Endothelial cell of umbilical vein (primary cell): ENCODE measurements at regions not wholly inside any gene's neighbourhood (a gene's known extent, or its start where the extent isn't known, plus 50 kb on each side); places are given as distances from the start of the nearest gene placed in this dataset.
"Not testable (repeated sequence)": the region's sequence is repeated elsewhere in the genome, so short reads cannot be mapped to it uniquely, and the experiment has no call there.

Experiments
- BruUV-seq: library from RNA; stranded (reverse); fragments of 400-500 nt; replicated peaks from 2 replicates; lab custom pipeline; 2021; lab: Mats Ljungman, UMichigan
- CTCF ChIA-PET: fragments of 300-600, 350-600 bp; sonication (Branson Sonifier 250); formaldehyde crosslinking; loops from one replicate; lab custom pipeline; 2021; ENCODE audit warnings: antibody characterized with exemption, inconsistent platforms; lab: Charles Lee
- POLR2A ChIA-PET: fragments of 300-600, 350-600 bp; sonication (Branson Sonifier 250); formaldehyde crosslinking; loops from one replicate; lab custom pipeline; 2021; ENCODE audit warnings: antibody characterized with exemption, inconsistent platforms; lab: Charles Lee
- DNase-seq: peaks from one replicate; pipeline ENCODE4 v3.0.0-alpha.2; 2011; ENCODE audit warnings: low read depth, low spot score
- FAIRE-seq: peaks from 2 replicates; lab custom pipeline; 2011; peaks lifted over from hg19 to GRCh38; lab: Jason Lieb, UNC
- H2AFZ ChIP-seq: 2 replicates; pipeline ENCODE4 v1.6.0; 2012; ENCODE audit warnings: low read depth, low read length, control low read depth, inconsistent platforms
- H3K27ac ChIP-seq: 2 replicates; pipeline ENCODE4 v1.5.1; 2011; ENCODE audit warnings: low read depth, mild to moderate bottlenecking, control low read depth, low read length, moderate library complexity; ENCODE audit not compliant: insufficient read depth
- H3K27me3 ChIP-seq, 2 experiments: 2 replicates each; pipeline versions ENCODE4 v1.6.0 to v1.6.1; 2011; ENCODE audit warnings: low read length in 2 of 2, mixed read lengths in 1 of 2; ENCODE audit not compliant: control insufficient read depth in 2 of 2, insufficient read depth in 2 of 2
- H3K36me3 ChIP-seq, 2 experiments: 2 replicates in 1 of 2; 3 replicates in 1 of 2; pipeline ENCODE4 v1.5.1; 2011; ENCODE audit warnings: low read length in 2 of 2, mild to moderate bottlenecking in 1 of 2, moderate library complexity in 1 of 2; ENCODE audit not compliant: control insufficient read depth in 2 of 2, insufficient read depth in 2 of 2; ENCODE audit errors: extremely low read depth in 1 of 2
- H3K4me1 ChIP-seq: 3 replicates; pipeline ENCODE4 v1.5.1; 2011; ENCODE audit warnings: mild to moderate bottlenecking, low read length; ENCODE audit not compliant: control insufficient read depth, insufficient read depth; ENCODE audit errors: extremely low read depth
- H3K4me2 ChIP-seq: 2 replicates; pipeline ENCODE4 v1.6.1; 2011; ENCODE audit warnings: low read length, control low read depth, mixed read lengths; ENCODE audit not compliant: insufficient read depth
- H3K4me3 ChIP-seq, 3 experiments: fragments of 200-600 bp in 1 of 3; sonication (generic), shearing (Covaris generic) in 1 of 3; replicated peaks in 1 of 3; 2 replicates each; pipeline ENCODE4 v1.5.1; 2011 to 2016; ENCODE audit warnings: control low read depth in 3 of 3, low read length in 3 of 3, mild to moderate bottlenecking in 2 of 3, inconsistent platforms in 1 of 3, low read depth in 1 of 3, moderate library complexity in 1 of 3; ENCODE audit not compliant: insufficient read depth in 1 of 3
- H3K79me2 ChIP-seq: 2 replicates; pipeline ENCODE4 v1.6.0; 2012; ENCODE audit warnings: low read length, inconsistent platforms; ENCODE audit not compliant: control insufficient read depth, insufficient read depth
- H3K9ac ChIP-seq: replicated peaks from 2 replicates; pipeline ENCODE3; 2011; ENCODE audit warnings: low read length, control low read depth; ENCODE audit not compliant: insufficient read depth; ENCODE audit errors: extremely low read depth
- H3K9me1 ChIP-seq: replicated peaks from 3 replicates; pipeline ENCODE4 v1.6.0; 2011; ENCODE audit warnings: mild to moderate bottlenecking, low read length; ENCODE audit not compliant: control insufficient read depth, insufficient read depth; ENCODE audit errors: extremely low read depth
- H3K9me3 ChIP-seq: replicated peaks from 2 replicates; pipeline ENCODE4 v1.5.1; 2012; ENCODE audit warnings: low read length, inconsistent platforms; ENCODE audit not compliant: control insufficient read depth, insufficient read depth
- H4K20me1 ChIP-seq: replicated peaks from 2 replicates; pipeline ENCODE3; 2011; ENCODE audit warnings: mild to moderate bottlenecking, low read length; ENCODE audit not compliant: control insufficient read depth, insufficient read depth; ENCODE audit errors: extremely low read depth
- EZH2 ChIP-seq: IDR thresholded peaks from 2 replicates; pipeline ENCODE4 v1.6.1; 2012; ENCODE audit warnings: borderline replicate concordance, low read depth, mild to moderate bottlenecking, moderate library complexity, low read length, inconsistent platforms; ENCODE audit not compliant: severe bottlenecking
- FOS ChIP-seq: IDR thresholded peaks from 2 replicates; pipeline ENCODE4 v1.6.1; 2011; ENCODE audit warnings: mild to moderate bottlenecking, low read length, moderate library complexity, borderline replicate concordance; ENCODE audit not compliant: insufficient read depth
- dilution Hi-C: fragments of 300-500 bp; cut with MboI; formaldehyde crosslinking; loops from one replicate; pipeline ENCODE4 v1.15.0; 2019; ENCODE audit warnings: low sequenced_read_pairs; ENCODE audit not compliant: extremely low pct_ligation_motif_present
- intact Hi-C: fragments of 100-400 bp; cut with micrococcal nuclease; formaldehyde crosslinking; loops from one replicate; pipeline ENCODE4 v1.10.0; 2022
- TF ChIP-seq, protein P1 (sequence below): IDR thresholded peaks from 2 replicates; pipeline ENCODE4 v1.6.1; 2011; ENCODE audit not compliant: insufficient read depth, insufficient read length

DNA sequence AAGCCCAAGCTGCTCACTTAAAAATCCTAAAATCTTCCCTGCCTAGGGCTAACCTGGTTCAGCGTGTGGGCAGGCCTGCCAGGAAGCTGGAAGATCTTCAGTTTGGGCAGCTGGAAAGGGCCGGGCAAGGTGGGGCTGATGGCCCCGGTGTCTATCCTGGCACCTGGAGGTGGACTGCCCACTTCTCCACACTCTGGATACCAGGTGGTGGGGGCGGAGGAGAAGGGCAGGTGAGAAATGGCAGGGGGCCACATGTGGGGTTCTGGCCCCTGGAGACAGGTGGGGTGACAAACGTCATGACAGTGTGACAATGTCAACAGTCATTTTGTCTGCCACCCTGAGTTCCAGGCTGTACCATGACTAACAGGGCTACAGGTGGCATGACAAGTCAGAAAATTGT, 78.5 kb upstream of the C16orf82 start:
- no TSS peak for BruUV-seq
- no peak overlapping the region for H3K27ac ChIP-seq
- H3K4me2 ChIP-seq = no peak overlapping the region
- no peaks in the 10 kb centered on the region for H3K79me2 ChIP-seq
- intact Hi-C loops = no loop called here
- H3K4me3 ChIP-seq = no peak overlapping the region
- no peaks in the 10 kb centered on the region for H4K20me1 ChIP-seq
- CTCF ChIA-PET = no interaction called here
- FAIRE-seq (no peak), DNase-seq (no peak)
- no peaks in the 10 kb centered on the region for H3K9me3 ChIP-seq
- no peaks in the 10 kb centered on the region for H3K27me3 ChIP-seq
- H3K9me1 ChIP-seq = no peaks in the 10 kb centered on the region
- TF ChIP-seq, protein P1, sequence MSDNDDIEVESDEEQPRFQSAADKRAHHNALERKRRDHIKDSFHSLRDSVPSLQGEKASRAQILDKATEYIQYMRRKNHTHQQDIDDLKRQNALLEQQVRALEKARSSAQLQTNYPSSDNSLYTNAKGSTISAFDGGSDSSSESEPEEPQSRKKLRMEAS = no peak
- no peak for TF ChIP-seq EZH2
- no peak for TF ChIP-seq FOS
- no peaks in the 10 kb centered on the region for H3K4me1 ChIP-seq
- no peaks in the 10 kb centered on the region for H3K36me3 ChIP-seq
- dilution Hi-C loops = no loop called here
- POLR2A ChIA-PET = no interaction called here
- H3K9ac ChIP-seq = no peak overlapping the region
- no peak overlapping the region for H2AFZ ChIP-seq

DNA sequence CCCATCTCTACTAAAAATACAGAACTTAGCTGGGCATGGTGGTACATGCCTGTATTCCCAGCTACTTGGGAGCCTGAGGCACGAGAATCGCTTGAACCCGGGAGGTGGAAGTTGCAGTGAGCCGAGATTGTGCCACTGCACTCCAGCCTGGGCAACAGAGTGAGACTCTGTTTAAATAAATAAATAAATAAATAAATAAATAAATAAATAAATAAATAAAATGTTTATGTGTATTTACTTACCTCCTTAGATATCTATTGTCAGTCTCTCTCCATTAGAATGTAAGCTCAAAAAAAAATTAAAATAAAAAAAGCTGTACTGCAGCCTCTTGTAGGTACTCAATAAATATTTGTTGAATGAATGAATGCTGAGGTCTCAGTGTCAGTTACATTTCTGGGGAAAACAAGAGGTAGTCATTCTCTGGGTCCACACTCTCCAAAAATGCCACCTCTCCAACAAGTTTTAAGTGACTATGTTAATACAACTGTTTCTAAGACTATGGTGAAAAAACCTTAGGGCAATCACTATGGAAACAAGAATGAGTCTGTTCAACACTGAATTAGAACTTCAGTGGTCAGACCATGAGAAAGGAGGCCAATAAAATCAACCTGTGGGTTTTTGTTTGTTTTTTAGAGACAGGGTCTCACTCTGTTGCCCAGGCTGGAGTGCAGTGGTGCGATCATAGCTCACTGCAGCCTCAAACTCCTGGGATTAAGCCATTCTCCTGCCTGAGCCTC, 76.2 kb upstream of the C16orf82 start:
- H3K9ac ChIP-seq, H3K4me2 ChIP-seq, H3K27ac ChIP-seq, H3K4me3 ChIP-seq, H3K4me1 ChIP-seq, DNase-seq, H3K9me3 ChIP-seq, H3K9me1 ChIP-seq, H3K27me3 ChIP-seq, intact Hi-C loops, POLR2A ChIA-PET, H3K36me3 ChIP-seq, H4K20me1 ChIP-seq, FAIRE-seq, dilution Hi-C loops, H3K79me2 ChIP-seq, H2AFZ ChIP-seq, BruUV-seq: not testable (repeated sequence)
- CTCF ChIA-PET = interaction anchor here (1.4 kb wide), 1 partner anchor 119 kb away, joined by 3 read pairs; no protein-coding TSS in a partner anchor
